NCI-H187 (cell line): ENCODE measurements at regions not wholly inside any gene's neighbourhood (a gene's known extent, or its start where the extent isn't known, plus 50 kb on each side); places are given as distances from the start of the nearest gene placed in this dataset.
"Not testable (repeated sequence)": the region's sequence is repeated elsewhere in the genome, so short reads cannot be mapped to it uniquely, and the experiment has no call there.

ENCODE experiments used
- DNase-seq, 2 experiments: peaks; one replicate each; lab custom pipeline; 2025; lab: John Stamatoyannopoulos, UW

DNA sequence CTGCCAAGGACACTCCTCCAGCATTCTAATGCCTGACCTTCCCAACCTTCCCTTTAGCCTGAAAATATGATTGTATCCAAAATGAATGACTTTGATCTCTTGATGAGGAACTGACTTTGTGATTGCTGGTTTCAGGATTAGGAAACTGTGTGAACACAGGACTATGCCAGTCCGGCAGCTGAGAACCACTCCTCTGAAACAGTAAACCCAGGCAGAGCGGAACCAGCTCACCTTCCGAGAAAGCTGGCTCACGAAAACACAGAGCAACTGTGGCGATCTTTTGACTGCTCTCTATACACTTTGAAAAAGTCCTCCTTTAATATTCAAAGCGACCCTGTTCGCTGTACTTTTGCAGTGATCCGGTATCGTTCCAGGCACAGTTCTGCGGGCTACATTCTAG lies 258.8 kb upstream of the IRS2 start:
- DNase-seq: peak in 1 of 2 experiments; percentile 79

DNA sequence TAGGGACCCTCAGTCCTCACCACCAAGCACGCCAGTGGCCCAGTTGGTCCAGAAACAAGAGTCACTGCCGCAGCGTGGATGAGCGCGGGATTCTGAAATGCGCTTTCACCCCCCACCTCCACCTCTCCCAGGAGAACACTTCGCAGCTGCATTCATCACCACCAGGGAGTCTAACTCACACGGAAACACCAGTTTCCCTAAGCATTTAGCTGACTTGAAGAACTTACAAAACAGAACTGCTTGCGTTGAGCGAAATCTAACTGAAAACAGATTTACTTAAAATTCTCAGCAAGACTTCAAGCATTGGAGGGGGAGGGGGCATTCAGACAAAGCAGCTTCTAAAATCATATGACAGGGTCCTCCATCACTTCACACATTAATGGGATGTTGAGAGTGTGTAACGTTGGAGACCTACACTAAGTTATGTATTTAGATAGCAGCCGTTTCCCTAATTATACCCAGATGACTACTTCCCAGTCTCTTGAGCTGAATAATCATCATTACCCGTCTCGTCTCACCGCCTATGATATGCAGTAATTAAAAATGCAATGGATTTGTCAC lies 258.2 kb upstream of the IRS2 start:
- peak; percentile 66 to 79 for DNase-seq

DNA sequence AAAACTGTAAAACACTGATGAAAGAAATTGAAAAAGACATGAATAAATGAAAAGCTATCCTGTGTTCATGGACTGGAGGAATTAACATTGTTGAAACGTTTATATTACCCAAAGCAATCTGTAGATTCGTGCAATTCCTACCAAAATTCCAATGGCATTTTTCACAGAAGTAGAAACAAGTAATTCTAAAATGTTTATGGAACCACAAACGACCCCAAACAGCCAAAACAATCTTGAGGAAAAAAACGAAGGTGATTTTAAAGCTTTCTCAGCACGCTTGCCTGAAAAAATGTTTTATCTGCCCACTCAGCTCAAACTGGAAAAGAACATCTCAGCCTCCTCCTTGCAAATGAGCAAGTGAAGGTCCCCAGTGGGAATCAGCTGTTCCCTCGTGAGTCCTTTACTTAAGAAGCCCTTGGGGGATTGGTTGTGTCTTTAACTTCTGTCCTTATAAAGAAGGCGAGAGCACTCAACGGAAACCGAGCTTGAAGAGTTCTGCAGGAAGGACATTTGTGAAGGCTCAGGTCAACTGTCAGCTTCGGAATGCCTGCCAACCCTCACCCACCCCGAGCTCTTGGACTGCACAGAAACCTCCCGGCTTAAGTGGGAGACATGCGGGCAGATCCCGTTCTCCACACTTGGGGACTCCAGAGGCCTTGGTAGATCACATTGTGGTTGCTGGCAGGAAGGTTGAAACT lies 256.0 kb upstream of the IRS2 start:
- peak in 1 of 2 experiments; percentile 49 for DNase-seq

DNA sequence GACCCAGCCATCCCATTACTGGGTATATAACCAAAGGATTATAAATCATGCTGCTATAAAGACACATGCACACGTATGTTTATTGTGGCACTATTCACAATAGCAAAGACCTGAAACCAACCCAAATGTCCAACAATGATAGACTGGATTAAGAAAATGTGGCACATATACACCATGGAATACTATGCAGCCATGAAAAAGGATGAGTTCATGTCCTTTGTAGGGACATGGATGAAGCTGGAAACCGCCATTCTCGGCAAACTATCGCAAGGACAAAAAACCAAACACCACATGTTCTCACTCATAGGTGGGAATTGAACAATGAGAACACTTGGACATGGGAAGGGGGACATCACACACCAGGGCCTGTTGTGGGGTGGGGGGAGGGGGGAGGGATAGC lies 255.3 kb upstream of the IRS2 start:
- not testable (repeated sequence) for DNase-seq

DNA sequence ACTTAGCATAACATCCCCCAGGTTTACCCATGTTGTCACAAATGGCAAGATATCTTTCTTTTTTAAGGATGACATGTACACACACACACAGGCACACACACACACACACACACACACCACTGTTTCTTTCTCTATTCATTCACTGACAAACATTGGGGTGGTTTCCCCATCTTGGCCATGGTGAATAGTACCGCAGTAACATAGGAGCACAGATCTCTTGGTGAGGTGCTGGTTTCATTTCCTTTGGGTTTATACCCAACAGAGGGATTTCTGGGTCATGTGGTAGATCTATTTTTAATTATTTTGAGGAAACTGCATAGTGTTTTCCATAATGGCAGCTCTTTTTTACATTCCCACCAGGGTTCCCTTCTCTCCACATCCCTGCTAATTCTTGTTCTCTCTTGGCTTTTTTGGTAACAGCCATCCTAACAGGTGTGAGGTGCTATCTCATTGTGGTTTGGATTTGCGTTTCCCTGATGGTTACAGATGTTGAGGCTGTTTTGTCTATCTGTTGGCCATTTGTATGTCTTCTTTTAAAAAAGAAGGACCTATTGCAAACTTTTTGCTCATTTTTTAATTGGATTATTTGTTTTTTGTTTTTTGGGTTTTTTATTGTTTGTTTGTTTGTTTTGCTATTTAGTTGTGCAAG lies 251.7 kb upstream of the IRS2 start:
- no peak for DNase-seq

DNA sequence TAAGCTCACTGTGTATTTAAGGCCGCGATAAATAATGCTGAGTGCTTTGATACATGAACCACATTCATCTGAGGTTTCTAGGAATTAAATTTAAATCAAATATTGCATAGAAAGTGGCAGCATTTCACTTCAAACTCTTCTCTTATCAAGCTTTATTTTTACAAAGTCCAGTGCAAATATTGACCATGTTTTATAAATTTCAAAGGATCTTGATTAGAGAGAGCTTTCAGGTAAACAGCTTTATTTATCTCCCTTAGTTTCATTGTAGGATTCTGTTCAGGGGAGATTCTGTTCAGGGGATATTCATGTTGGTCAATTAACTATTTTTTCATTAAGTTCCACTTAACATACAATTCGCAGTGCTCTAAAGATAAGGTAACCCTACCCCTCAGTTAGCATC lies 249.7 kb upstream of the IRS2 start:
- DNase-seq: no peak

DNA sequence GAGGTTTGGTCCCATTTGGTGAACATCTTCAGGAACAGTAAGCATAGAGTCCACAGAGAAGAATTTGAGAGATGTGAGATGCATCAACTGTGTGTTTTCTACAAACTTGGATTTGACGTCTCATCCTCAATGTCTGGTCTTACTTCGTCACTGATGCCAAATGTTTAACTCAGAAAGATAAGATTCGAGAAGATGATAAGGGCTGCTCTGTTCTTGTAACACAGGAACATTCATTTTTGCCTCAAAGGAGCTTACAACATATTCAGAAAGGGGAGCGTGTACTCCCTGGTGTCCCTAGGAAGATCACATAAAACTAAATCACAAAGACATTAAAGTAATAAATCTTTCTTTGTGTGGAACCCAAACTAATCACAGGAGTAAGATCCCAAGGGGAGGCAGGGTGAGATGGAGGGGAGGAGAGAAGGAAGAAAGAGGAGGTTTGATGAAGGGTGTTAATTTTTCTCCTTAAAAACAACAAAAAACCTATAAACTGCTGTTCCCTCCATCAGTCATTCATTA lies 247.7 kb upstream of the IRS2 start:
- DNase-seq: no peak

DNA sequence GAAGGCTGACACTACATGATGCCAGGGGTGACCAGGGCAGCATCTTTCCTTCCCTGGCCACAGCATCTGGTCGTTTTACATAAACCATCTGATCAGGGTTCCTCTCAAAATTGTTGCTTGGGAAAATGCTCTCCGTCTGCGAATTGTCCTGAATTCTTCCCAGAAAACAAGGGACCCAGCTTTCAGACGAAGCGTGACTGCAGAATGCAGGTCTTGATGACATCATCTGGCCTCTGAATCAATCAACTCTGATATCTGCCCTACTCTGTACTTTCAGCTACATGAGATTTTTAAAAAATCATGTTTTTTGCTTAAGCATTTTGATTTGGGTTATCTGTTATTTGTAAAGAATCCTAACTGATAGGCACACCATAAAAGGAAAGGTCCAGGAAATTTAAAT lies 246.6 kb upstream of the IRS2 start:
- DNase-seq: no peak

DNA sequence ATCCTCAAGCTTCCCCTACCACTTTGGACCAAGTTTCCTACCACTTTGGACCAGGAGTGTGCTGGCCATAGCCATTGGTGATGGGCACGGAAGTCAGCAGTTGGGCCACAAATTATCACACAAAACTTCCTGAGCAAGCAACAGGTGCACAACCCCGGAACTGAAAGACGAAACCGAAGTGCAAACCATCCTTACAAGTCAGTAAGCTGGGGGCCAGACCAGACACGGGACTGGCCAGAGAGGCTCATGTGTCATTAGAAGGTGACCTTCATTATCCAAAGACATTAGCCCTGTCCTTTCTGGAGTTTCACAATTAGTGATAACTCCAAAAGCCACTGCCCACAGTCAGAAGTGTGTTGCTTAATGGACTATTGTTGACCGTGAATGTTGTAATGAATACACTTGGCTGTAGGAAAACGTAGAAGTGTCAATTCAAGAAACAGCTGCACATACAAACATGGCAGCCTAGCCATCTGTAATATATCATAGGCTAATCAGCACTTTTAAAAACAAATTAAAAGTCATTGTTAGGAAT lies 244.1 kb upstream of the IRS2 start:
- no peak for DNase-seq

DNA sequence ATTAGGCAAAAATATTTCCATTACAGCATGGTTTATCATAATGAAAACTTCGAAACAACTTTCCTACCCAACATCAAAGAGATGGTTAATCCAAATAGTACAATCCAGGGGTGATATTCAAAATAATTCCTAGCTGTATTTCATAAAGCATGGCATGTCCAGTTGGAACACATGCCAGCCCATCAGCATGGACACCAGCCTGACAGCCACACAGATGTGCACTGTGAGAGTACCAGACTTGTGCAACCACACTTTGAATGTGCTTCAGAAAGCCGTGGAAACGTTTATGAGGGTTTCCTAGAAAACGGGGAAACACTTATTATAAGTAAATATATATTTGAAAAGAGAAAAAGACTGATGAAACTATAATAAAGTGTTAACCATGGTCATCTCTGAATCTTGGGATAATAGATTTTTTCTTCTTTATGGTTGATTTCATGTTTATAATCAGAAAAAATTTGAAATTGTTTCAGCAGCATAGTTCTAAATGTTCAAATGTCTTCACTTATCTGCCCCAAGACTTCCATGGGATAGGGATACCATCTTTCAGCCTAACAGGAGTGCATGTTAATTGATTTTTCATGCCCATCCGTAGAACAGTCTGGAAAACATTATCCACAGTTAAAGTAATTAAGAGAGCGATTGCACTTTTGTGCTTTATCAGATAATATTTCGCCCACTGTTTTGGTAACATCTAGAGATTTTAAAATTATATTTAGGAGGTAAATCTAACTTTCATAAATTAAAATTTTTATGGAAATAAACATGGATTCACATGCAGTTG lies 242.6 kb upstream of the IRS2 start:
- no peak for DNase-seq

DNA sequence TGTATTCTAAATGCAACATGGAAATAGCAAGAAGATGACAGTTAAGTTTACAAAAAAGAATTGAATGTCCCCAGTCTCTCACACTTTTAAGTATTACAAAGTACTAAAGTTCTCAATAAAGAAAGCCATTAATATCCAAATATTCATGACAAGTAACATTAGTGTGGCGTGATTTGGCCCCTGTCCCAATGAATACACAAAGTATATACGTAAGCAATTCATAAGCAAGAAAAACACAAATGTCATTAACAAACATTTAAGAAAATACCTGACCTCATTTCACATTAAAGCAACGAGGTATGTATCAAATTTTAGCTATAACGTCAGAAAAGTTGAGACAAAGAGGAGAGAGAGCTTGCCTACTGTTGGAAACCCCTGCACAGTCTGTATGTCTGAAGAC lies 241.9 kb upstream of the IRS2 start:
- DNase-seq: no peak

DNA sequence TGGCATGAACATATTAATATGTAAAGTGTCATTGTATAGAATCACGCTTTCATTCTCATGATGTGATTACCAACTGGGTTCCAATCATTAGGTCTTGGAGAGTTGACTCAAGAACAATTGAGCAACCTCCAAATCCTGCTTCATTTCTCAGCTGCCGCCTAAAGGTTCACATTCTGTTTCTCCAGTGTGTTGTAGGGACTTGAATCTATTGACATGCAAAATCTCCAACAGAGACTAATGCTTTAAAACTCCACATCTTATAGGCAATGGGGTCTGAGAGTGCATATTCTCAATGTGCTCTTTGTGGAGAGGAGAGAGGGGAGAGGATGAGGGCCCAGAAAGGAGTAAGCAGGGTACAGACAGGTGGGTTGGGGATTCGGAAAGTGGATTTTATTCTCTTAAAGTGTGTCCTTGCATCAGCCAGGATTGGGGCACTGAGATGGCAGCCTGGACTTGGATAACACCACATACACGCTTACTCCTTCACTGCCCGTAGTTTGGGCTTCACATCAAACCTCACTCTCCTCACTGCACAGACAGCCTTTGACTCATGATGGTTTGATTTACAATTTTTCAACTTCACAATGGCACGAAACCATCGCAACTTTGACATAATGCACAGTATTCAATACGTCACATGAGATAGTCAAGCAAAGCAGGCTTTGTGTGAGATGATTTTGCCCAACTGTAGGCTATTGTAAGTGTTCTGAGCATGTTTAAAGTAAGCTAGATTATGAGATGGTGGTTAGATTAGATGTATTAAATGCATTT lies 241.3 kb upstream of the IRS2 start:
- no peak for DNase-seq

DNA sequence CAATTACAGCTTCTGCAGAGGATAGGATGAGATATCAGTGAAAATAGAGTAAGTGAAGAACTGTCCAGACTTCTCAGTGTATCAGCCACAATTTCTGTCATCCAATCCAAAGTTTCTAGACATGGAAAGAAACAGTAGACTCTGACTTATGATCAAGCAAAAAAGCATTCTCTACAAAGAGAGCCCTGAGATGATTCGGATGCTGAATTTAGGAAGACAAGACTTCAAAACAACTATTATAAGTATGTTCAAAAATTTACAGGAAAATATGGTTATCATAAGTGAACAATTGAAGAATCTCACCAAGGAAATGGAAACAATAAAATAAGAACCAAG lies 238.2 kb upstream of the IRS2 start:
- no peak for DNase-seq

DNA sequence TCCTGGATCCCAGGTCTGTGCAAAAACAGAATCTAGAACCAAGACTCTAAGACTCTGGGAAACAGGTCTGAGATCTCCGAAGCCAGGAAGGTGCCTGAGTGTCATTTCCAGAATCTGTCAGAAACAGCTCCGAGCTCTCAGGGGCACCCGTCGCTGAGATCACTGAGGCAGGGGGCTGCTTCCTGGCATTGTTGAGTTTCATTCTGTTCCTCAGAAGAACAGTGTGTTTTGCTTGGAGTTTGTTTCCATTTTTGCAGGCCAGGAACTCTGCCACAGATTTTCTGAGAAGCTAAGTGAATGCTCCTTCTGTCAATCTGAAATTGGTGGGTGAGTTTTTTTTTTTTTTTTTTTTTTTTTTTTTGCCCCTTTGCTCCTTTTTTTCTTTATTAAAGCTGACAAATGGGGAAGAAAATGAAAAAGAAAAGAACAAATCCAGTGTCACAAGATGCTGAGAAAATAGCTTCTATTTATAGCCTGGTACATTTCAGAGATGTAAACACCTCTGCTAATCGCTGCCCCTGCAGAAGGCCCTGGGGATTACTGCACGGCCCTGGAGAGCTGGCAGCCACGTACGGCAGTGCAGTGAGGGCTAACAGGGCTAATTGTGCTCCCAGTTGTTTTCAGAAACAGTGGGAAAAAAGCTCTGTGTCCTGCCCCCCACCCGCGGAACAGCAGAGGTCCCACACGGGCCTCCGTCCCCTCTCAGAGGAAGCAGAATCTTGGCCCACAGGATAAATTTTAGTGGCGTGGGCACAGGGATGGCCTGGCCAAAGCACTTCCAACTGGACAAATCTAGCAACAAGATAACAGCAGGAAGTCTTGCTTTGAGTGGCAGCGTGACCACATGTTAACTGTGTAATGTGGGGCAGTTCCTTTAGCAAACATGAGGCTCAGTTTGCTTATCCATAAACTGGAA lies 237.6 kb upstream of the IRS2 start:
- peak in 1 of 2 experiments; percentile 23 for DNase-seq

DNA sequence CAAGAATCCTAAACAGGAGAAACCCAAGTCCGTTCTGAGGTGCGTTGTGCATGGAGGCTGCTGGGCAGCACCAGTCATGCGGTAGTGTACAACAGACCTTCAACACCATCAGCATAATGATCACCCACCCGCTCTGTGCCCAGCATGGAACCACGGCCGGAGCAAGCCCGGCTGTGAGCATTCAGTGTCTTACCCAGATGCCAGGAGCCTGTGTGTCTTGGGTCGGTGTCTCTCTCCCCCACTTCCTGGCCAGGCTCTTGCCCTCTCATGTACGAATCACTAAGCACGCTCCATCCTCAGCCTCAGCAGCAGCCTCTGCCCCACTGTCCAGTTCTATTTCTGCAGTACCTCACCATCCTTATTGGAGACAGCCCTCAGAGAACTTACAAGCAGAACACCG lies 231.6 kb upstream of the IRS2 start:
- DNase-seq: no peak

DNA sequence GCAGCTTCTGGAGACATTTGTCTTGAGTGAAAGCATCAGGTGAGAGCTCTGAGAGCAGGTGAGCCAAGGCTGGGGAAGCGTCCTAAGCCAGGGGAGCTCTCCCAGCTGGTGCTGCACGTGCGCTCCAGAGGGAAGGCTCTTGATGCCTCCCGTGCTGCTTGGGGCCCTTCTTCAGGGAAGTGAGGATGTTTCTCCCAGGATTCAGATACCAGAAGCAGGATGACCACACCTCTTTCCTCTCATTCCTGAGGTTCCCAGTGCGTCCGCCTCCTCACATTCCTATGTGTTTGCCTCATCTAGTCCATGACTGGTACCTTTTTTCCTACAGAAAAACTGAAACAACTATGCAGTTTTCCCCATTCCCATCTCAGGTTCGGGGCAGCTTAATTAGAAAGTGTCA lies 231.0 kb upstream of the IRS2 start:
- DNase-seq: no peak

DNA sequence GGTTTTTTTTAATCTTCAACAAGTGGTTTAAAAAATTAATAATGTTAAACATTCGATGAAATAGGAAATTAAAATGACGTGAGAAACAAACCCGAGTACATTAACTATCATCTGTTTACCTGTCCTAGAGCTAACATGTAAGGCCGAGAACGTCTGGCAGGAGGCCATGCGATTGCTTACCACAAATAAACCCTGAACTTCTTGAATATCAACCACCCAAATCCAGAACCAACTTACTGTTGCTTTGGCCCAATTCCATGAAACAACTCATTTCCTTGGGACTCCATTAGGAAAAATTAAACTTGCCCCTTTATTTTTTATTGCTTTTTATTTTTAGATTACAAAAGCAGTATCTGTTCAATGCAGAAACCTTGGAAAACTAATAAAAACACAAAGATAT lies 228.9 kb upstream of the IRS2 start:
- peak in 1 of 2 experiments; percentile 14 for DNase-seq

DNA sequence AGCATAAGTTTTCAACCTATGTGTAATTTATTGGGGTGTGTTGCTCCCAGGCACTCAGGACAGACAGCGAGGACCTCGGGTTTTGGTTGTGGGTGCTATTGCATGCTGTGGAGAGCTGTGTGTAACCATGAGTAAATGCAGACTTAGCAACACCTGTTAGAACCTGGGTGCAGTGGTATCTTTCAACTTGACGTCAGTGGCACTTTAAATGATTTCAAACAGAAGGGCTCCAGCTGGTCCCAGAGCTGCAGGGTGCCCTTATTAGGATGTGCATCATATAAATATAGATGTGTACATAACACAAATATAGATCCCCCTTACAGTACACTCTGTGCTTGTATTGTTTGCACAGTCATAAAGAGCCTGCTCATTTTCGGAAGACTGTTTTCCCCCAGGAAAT lies 228.3 kb upstream of the IRS2 start:
- DNase-seq: peak; percentile 44 to 52

DNA sequence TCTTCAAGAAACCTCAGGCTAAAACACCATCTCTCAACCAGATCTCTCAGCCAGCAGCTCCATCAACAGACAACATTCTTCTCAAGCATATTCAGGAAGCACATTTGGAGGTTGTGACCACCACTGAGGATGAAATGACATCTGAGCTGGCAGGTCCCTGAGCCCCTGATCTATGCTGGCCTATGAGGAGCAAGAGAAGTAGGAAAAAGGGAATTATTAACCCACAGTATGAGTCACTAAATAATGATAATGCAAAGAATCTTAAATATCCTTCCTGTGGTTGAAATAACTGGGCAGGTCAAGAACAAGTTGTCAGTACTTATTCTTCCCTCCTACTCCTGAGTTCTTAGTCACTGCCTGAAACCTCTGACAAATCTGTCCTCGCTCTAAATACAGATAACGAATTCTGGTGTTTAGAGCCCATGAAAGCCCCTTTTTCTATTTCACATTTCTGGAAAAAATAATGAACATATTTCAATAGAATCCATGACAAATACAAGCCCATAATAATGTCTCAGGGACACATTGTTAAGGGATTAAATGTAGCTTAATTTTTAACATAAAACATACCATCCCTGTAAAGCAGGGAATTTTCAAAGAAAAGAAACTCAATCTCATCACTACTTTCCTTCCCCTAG lies 225.8 kb upstream of the IRS2 start:
- DNase-seq: no peak
